COLO829 (cell line): ENCODE measurements at regions not wholly inside any gene's neighbourhood (a gene's known extent, or its start where the extent isn't known, plus 50 kb on each side); places are given as distances from the start of the nearest gene placed in this dataset.
A peak's percentile ranks its signal among the peaks of the same experiment; 100 is the strongest.

Source experiments
- DNase-seq: peaks from one replicate; pipeline ENCODE4 v3.0.0; 2012; ENCODE audit warnings: low spot score

GRCh38 chr2:12417786-12418185, 298.9 kb upstream of the TRIB2 start:
- DNase-seq, result no peak

- no peak for DNase-seq
Observed at GRCh38 chr2:12419803-12420202, 296.9 kb upstream of the TRIB2 start.

- no peak for DNase-seq
Observed at GRCh38 chr2:12421046-12421445, 295.7 kb upstream of the TRIB2 start.

- no peak for DNase-seq
Observed at GRCh38 chr2:12424219-12424618, 292.5 kb upstream of the TRIB2 start.

GRCh38 chr2:12424809-12425208, 291.9 kb upstream of the TRIB2 start:
- no peak for DNase-seq

- no peak for DNase-seq
Observed at GRCh38 chr2:12428324-12428723, 288.4 kb upstream of the TRIB2 start.

- no peak for DNase-seq
Observed at GRCh38 chr2:12428786-12429185, 287.9 kb upstream of the TRIB2 start.

- no peak for DNase-seq
Observed at GRCh38 chr2:12429779-12430406, 286.8 kb upstream of the TRIB2 start.

- no peak for DNase-seq
Observed at GRCh38 chr2:12430407-12431133, 286.2 kb upstream of the TRIB2 start.

GRCh38 chr2:12432985-12433625, 283.6 kb upstream of the TRIB2 start:
- DNase-seq, result no peak

GRCh38 chr2:12433626-12433990, 283.1 kb upstream of the TRIB2 start:
- no peak for DNase-seq

- no peak for DNase-seq
Observed at GRCh38 chr2:12434630-12435098, 282.1 kb upstream of the TRIB2 start.

GRCh38 chr2:12435430-12436222, 281.1 kb upstream of the TRIB2 start:
- DNase-seq, result no peak

- no peak for DNase-seq
Observed at GRCh38 chr2:12436483-12436882, 280.3 kb upstream of the TRIB2 start.

- DNase-seq, result no peak
Observed at GRCh38 chr2:12436935-12437561, 279.7 kb upstream of the TRIB2 start.

- DNase-seq, result no peak
Observed at GRCh38 chr2:12440731-12441130, 276.0 kb upstream of the TRIB2 start.

GRCh38 chr2:12441750-12442475, 274.8 kb upstream of the TRIB2 start:
- no peak for DNase-seq

GRCh38 chr2:12442476-12442847, 274.3 kb upstream of the TRIB2 start:
- DNase-seq, result no peak

- peak; percentile 54 for DNase-seq
Observed at GRCh38 chr2:12448846-12449505, 267.8 kb upstream of the TRIB2 start.

- DNase-seq, result no peak
Observed at GRCh38 chr2:12451726-12452125, 265.0 kb upstream of the TRIB2 start.

GRCh38 chr2:12452185-12452584, 264.6 kb upstream of the TRIB2 start:
- no peak for DNase-seq
